NCI-H345 treated with DMSO at 0.1 percent for 48 hours (cell line): ENCODE measurements at regions not wholly inside any gene's neighbourhood (a gene's known extent, or its start where the extent isn't known, plus 50 kb on each side); places are given as distances from the start of the nearest gene placed in this dataset.
"Not testable (repeated sequence)": the region's sequence is repeated elsewhere in the genome, so short reads cannot be mapped to it uniquely, and the experiment has no call there.

ENCODE experiments used
- DNase-seq: peaks from one replicate; lab custom pipeline; 2025; ENCODE audit not compliant: unreplicated experiment; lab: John Stamatoyannopoulos, UW

GRCh38 chr13:84641491-84641890, 759.2 kb upstream of the SLITRK1 start:
- DNase-seq: no peak

- DNase-seq: no peak
These were observed 758.4 kb upstream of the SLITRK1 start for GRCh38 chr13:84640691-84641090.

DNA sequence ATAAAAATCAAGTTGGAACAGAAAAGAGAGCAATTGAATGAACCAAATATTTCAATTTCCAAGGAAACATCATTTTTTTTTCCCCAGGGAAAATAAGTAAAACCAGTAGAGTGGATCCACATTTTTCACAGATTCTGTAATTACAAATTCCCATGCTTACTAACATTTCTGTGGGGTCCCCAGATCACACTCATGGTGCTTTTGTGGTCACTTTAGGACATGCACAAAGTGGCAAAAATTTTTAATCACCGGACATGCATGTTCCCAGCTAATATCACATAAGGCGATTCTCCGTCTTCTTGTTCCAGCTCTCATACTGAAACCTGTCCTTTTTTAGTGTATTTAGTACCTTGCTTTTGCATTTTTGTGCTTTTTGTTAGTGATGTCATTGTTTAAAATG, 748.2 kb upstream of the SLITRK1 start:
- no peak for DNase-seq

DNA sequence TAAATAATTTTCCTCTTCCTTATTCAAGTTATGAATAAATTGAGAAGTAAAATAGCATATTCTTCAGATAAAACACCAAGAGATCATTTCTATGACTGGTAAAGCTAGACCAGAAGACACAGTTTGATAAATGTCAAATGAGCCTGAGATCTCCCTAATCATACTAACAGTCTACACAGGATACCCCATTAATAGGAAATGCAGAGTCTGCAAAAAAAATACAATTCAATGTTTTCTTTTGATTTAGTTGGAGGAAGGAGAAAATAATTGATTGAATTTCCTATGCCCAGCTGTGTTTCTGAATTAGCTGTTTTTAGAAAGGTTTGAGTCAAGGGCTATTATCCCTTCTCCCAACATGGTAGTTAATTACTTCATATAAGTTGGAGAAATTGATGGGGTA, 734.6 kb upstream of the SLITRK1 start:
- no peak for DNase-seq

DNA sequence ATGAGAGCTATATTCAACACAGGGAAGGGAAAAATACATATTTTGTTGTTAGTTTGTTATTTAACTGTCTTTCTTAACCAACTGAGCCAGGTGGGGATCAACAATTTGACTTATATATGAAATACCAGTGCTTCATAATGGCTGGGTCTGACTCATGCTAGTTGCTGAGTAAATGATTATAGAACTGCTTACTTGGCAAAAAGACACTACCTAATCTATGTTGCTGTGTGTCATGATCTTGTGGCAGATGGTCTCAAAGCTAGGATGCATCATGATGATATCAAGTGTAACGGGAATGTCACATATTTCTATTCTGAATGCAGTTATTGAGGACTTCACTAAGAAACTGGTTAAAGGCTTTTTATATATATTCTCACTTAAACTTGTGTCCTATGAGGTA, 727.4 kb upstream of the SLITRK1 start:
- no peak for DNase-seq

DNA sequence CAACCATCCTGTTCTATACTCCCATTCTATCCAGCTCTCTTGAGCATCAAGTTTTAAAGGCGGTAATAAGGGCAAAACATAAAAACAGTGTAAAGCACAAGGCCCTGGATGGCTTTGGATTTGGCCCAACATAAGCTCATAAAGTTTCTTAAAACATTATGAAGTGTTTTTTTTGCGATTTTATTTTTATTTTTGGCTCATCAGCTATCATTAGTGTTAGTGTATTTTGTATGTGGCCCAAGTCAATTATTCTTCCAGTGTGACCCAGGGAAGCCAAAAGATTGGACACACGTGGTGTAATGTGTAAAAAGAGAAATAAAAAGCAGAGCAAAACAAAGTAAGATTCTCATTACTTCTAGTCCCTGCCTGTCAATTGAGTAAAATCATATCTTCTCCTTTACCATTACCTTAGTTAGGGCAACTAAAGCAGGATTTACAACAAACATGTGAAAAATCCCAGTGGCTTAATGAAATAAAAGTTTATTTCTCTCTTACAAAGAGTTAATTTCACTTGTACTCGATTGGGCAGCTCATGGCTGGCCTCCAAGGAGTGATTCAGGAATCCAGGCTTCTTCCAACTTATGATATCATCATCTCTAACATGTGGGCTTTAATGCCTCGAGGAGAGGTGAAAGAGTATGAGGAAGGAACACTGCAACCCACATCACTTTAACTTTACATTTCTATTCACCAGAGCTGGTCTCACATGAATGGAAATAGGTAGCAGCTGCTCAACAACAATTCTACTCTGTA, 725.2 kb upstream of the SLITRK1 start:
- DNase-seq: no peak

- no peak for DNase-seq
These were observed 724.3 kb upstream of the SLITRK1 start for GRCh38 chr13:84606616-84607015.

DNA sequence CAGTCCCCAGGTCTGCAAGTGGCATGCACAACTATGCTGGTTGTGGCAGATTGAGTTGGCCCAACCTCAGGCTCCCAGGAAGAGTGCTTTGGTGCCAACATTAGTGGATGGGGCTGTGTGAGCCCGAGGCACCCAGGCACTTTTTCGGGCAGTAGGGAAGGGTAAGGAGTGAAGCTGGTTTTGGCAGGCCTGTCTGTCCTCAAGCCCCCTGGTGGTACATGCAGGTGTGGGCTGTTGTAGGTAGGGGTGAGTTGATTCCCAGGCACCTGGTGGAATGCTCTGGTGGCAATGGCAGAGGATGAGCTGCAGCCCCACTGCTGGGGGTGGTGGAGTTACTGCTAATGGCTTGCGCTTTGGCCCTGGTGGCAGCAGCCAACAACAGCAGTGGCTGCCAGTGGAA, 723.7 kb upstream of the SLITRK1 start:
- DNase-seq: no peak

DNA sequence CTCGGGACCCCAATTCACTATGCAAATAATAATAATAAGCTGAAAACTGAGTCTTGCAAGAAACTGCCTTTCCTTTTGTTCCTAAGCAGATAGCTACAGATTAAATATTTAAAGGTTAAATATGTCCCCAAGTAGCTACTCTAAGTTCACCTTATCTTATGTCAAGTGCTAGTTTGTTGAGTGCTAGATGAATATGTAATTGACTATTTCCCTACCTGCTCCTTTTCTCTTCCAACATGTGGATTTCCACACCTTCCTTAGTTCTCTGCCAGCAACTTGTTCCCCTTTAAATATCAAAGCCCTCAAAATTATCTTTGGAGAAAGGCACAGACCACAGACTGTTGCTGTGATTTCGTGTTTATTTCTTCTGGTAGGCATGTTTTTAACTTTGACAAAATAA, 709.2 kb upstream of the SLITRK1 start:
- DNase-seq: no peak

DNA sequence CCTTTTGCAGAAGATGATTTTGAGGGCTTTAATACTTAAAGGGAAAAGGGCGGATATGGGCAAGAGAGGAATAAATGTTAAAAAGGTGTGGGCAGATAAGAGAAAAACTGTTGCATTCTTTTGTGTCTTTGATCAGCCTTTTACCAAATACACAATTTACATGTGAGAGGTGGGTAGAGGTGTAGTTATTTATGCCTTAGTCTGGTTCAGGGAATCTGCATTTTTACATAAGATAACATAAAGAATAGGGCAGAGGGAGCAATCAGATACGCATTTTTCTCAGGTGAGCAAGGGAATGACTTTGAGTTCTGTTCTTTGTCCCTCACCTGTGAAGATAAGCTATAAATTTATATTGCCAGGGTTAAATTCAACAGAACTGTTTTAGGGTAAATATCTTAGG, 708.4 kb upstream of the SLITRK1 start:
- no peak for DNase-seq

DNA sequence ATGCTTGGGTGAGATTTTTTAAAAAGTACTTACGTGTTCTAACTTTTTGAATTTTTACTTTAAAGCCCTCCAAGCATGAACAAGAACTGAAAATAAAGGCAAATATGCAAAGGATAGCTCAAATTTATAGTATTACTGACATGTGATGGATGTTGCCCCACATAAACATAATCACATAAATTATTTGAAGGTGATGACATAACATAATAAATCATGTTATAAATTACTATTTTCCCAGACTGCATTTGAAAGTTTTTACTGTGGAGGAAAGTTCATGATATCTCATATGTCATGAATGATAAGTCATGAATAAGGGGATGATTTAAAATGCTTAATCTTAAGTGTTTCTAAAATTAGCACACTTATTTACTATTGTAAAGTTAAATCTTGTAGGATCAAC, 705.7 kb upstream of the SLITRK1 start:
- no peak for DNase-seq

GRCh38 chr13:84579901-84580300, 697.6 kb upstream of the SLITRK1 start:
- not testable (repeated sequence) for DNase-seq

- DNase-seq: no peak
These were observed 692.6 kb upstream of the SLITRK1 start for GRCh38 chr13:84574851-84575250.

- DNase-seq: no peak
These were observed 689.0 kb upstream of the SLITRK1 start for GRCh38 chr13:84571264-84571663.

DNA sequence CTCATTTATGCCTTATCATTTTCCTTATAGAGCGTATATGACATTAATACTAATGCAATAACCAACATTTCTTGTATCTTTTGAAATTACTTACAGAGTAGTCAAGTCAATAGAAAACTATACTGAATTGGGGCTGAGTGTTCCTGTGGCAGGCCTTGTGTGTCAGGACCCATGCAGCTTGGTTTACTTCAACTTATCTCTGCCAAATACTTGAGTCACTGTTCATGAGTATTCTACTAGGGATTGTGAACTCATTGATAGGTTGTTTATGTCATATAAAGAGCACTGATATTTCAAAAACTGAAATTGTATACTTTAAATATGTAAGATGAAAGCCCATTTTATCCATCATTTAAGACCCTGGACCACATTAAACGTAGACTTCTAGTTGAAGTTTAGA, 688.6 kb upstream of the SLITRK1 start:
- DNase-seq: no peak

- DNase-seq: no peak
These were observed 687.1 kb upstream of the SLITRK1 start for GRCh38 chr13:84569366-84569765.

DNA sequence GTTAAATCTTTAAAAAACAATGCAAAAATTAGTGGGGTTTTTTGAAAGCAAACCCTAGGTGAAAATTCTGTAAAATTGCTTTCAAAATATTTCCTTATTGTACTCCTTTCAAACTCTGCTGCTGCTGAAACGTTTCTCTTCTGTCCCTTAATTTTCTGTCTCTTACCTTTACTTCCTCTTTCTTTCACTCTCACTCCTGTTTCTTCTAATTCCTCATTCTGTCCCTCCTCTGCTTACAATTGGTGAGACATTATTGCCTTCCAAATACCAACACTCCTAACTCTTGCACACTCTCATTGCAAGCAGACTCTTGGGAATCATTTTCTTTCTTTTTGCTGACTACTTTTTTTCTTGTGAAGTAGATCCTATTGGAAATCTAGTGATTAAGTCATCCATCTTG, 685.6 kb upstream of the SLITRK1 start:
- DNase-seq: no peak

- peak; percentile 10 for DNase-seq
These were observed 684.5 kb upstream of the SLITRK1 start for GRCh38 chr13:84566780-84567179.

DNA sequence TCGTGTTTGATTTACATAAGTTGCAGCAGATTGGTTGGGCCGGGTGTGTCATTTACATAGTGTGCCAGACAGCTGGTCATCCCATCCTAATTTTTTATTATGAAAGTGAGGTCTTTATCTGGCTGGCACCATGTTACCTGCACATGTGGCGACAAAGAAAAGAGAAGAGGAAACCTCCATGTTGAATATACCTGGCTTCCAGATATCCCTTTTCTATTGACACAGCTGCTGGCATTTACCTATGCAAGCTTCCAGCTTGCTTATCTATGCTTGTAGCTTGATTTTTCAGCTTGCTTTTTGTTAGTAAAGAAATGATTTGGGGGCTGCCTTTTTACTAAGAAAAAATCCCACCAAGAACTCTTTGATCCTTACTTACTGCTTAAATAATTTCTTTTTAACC, 681.3 kb upstream of the SLITRK1 start:
- peak; percentile 18 for DNase-seq

GRCh38 chr13:84553227-84553626, 671.0 kb upstream of the SLITRK1 start:
- no peak for DNase-seq

DNA sequence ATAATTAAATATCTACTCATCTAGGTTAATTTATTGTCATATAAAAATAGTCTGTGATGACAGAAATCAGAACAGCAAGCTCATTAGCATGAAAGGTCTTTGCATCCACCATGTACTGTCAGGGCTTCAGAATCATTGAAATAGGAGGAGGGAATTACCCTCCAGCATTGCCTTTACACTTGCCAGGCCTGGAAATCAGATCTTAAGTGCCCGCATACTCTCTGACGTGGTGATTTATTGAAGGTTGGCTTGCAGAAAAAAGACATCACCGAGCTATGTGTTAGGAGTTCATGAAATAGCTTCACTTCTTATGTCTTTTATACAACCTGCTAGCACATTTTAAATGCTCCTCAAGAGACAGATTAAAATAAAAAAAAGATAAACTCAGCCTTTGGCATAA, 661.7 kb upstream of the SLITRK1 start:
- DNase-seq: no peak

DNA sequence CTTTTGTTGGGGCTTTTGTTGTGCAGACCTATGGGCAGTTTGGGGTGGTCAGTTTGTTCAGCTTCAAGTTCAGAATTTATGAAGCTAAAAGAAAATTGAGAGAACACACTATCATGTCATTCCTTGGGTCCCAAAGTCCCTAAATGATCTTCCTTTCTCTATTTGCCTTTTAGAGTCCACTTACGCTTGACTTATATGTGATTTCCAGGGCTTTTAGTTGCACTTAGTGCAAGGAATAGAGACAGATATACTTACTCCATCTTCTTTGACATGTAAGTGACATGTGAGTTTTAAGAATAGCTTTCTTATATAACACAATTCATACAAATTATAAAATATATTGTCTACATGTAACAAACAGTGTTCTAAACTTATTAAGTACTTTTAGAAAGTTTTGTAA, 660.1 kb upstream of the SLITRK1 start:
- no peak for DNase-seq

DNA sequence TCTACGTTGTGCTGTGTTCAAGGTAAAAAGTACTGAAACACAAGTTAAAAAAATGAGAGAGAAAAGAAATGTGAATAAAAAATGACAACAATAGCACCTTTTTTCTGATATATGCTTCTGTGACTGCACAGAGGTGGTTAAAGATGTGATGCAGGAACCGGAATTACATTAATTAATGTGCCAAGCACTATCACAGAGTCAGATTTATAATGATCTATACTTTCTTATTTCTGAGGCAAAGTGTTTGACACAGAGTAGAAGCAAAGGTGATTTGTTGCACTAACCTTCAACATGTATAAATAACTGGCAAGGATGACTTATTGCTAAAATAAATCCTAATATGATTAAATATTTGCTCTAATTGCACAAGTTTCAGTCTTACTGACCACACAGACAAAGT, 654.6 kb upstream of the SLITRK1 start:
- DNase-seq: no peak
